H9 (cell line): ENCODE measurements at regions not wholly inside any gene's neighbourhood (a gene's known extent, or its start where the extent isn't known, plus 50 kb on each side); places are given as distances from the start of the nearest gene placed in this dataset.

Source experiments
- DNase-seq: peaks from one replicate; pipeline ENCODE4 v3.0.0-alpha.2; 2017
- H2AFZ ChIP-seq: one replicate; pipeline ENCODE4 v1.6.1; 2013; ENCODE audit warnings: mild to moderate bottlenecking, low read length, control low read depth, moderate library complexity
- H2AK5ac ChIP-seq: 2 replicates; pipeline ENCODE4 v1.6.1; 2013; ENCODE audit warnings: low read length, control low read depth, mixed read lengths; ENCODE audit not compliant: insufficient read length
- H2BK120ac ChIP-seq: one replicate; pipeline ENCODE4 v1.6.1; 2013; ENCODE audit warnings: low read depth, mild to moderate bottlenecking, low read length, control low read depth, inconsistent platforms; ENCODE audit not compliant: poor library complexity, severe bottlenecking
- H2BK12ac ChIP-seq: 2 replicates; pipeline ENCODE4 v1.6.1; 2013; ENCODE audit warnings: low read length, control low read depth, mixed read lengths, low read depth; ENCODE audit not compliant: insufficient read length
- H2BK15ac ChIP-seq: 2 replicates; pipeline ENCODE4 v1.6.1; 2013; ENCODE audit warnings: low read depth, low read length, control low read depth
- H2BK20ac ChIP-seq: one replicate; pipeline ENCODE4 v1.6.1; 2013; ENCODE audit warnings: low read depth, mild to moderate bottlenecking, low read length, control low read depth, inconsistent platforms; ENCODE audit not compliant: poor library complexity, severe bottlenecking
- H2BK5ac ChIP-seq: 2 replicates; pipeline ENCODE4 v1.6.1; 2013; ENCODE audit warnings: low read length, control low read depth, mixed read lengths; ENCODE audit not compliant: insufficient read length
- H3K14ac ChIP-seq: 2 replicates; pipeline ENCODE4 v1.6.1; 2013; ENCODE audit warnings: low read length, control low read depth; ENCODE audit not compliant: insufficient read depth
- H3K18ac ChIP-seq: 2 replicates; pipeline ENCODE4 v1.6.1; 2013; ENCODE audit warnings: low read depth, mild to moderate bottlenecking, mixed read lengths, low read length, control low read depth; ENCODE audit not compliant: insufficient read length
- H3K23ac ChIP-seq: 2 replicates; pipeline ENCODE4 v1.6.1; 2013; ENCODE audit warnings: low read length, control low read depth, mixed read lengths, low read depth; ENCODE audit not compliant: insufficient read length
- H3K23me2 ChIP-seq: 2 replicates; pipeline ENCODE4 v1.6.1; 2013; ENCODE audit warnings: low read depth, mild to moderate bottlenecking, mixed read lengths, low read length, control low read depth; ENCODE audit not compliant: insufficient read length, poor library complexity, severe bottlenecking
- H3K27ac ChIP-seq: 2 replicates; pipeline ENCODE4 v1.5.1; 2013; ENCODE audit warnings: low read length, control low read depth, mixed read lengths, low read depth; ENCODE audit not compliant: insufficient read length
- H3K27me3 ChIP-seq: 2 replicates; pipeline ENCODE4 v1.6.1; 2013; ENCODE audit warnings: low read length, control low read depth, inconsistent platforms; ENCODE audit not compliant: insufficient read depth
- H3K4ac ChIP-seq: 2 replicates; pipeline ENCODE4 v1.6.1; 2013; ENCODE audit warnings: low read depth, mild to moderate bottlenecking, control low read depth, inconsistent platforms, low read length, moderate library complexity
- H3K4me1 ChIP-seq: 2 replicates; pipeline ENCODE4 v1.6.1; 2013; ENCODE audit warnings: low read length, control low read depth, inconsistent platforms; ENCODE audit not compliant: insufficient read depth
- H3K4me2 ChIP-seq: 2 replicates; pipeline ENCODE4 v1.6.1; 2013; ENCODE audit warnings: low read length, control low read depth, mixed read lengths; ENCODE audit not compliant: insufficient read length, insufficient read depth
- H3K56ac ChIP-seq: 2 replicates; pipeline ENCODE4 v1.6.1; 2013; ENCODE audit warnings: low read depth, mild to moderate bottlenecking, mixed read lengths, low read length, control low read depth; ENCODE audit not compliant: insufficient read length
- H3K79me1 ChIP-seq: 2 replicates; pipeline ENCODE4 v1.6.1; 2013; ENCODE audit warnings: low read depth, mild to moderate bottlenecking, moderate library complexity, low read length, control low read depth, inconsistent platforms; ENCODE audit not compliant: insufficient read depth, poor library complexity, severe bottlenecking
- H3K79me2 ChIP-seq: 2 replicates; pipeline ENCODE4 v1.6.1; 2013; ENCODE audit warnings: low read length, control low read depth, inconsistent platforms; ENCODE audit not compliant: insufficient read depth
- H3K9ac ChIP-seq: 2 replicates; pipeline ENCODE4 v1.6.1; 2013; ENCODE audit warnings: low read length, control low read depth, mixed read lengths; ENCODE audit not compliant: insufficient read length; ENCODE audit errors: extremely low read depth
- H3K9me3 ChIP-seq: one replicate; pipeline ENCODE4 v1.6.1; 2013; ENCODE audit warnings: low read depth, low read length, inconsistent platforms; ENCODE audit not compliant: control insufficient read depth
- H3T11ph ChIP-seq: one replicate; pipeline ENCODE4 v1.6.1; 2013; ENCODE audit warnings: mild to moderate bottlenecking, low read length, control low read depth, inconsistent platforms
- H4K20me1 ChIP-seq: one replicate; pipeline ENCODE4 v1.6.1; 2013; ENCODE audit not compliant: control insufficient read depth, insufficient read length, insufficient read depth
- H4K5ac ChIP-seq: 2 replicates; pipeline ENCODE4 v1.6.1; 2013; ENCODE audit warnings: low read depth, mild to moderate bottlenecking, mixed read lengths, low read length, control low read depth; ENCODE audit not compliant: insufficient read length
- H4K8ac ChIP-seq: replicated peaks from 2 replicates; pipeline ENCODE4 v1.6.1; 2013; ENCODE audit warnings: low read length, control low read depth, mixed read lengths, low read depth; ENCODE audit not compliant: insufficient read length
- H4K91ac ChIP-seq: 2 replicates; pipeline ENCODE4 v1.6.1; 2013; ENCODE audit warnings: low read depth, mild to moderate bottlenecking, moderate library complexity, mixed read lengths, low read length, control low read depth; ENCODE audit not compliant: insufficient read length
- H3K27ac Mint-ChIP-seq, 3 experiments: 2 replicates in 2 of 3; 3 replicates in 1 of 3; pipeline ENCODE4 v1.8.0; 2020 to 2021; ENCODE audit warnings: mixed read lengths in 3 of 3, mild to moderate bottlenecking in 1 of 3, moderate library complexity in 1 of 3
- H3K27me3 Mint-ChIP-seq: 2 replicates; pipeline ENCODE4 v1.8.0; 2021; ENCODE audit warnings: low read depth, mild to moderate bottlenecking, moderate library complexity, mixed read lengths
- H3K36me3 Mint-ChIP-seq, 3 experiments: 2 replicates in 2 of 3; 3 replicates in 1 of 3; pipeline ENCODE4 v1.8.0; 2020 to 2021; ENCODE audit warnings: low read depth in 3 of 3, mixed read lengths in 3 of 3; ENCODE audit not compliant: insufficient read depth in 1 of 3
- H3K4me1 Mint-ChIP-seq, 2 experiments: 2 replicates each; pipeline ENCODE4 v1.8.0; 2020; ENCODE audit warnings: mixed read lengths in 2 of 2
- H3K4me3 Mint-ChIP-seq, 2 experiments: 2 replicates in 1 of 2; 3 replicates in 1 of 2; pipeline ENCODE4 v1.8.0; 2020 to 2021; ENCODE audit warnings: mild to moderate bottlenecking in 2 of 2, mixed read lengths in 2 of 2, moderate library complexity in 1 of 2
- H3K9me3 Mint-ChIP-seq, 2 experiments: 2 replicates in 1 of 2; 3 replicates in 1 of 2; pipeline ENCODE4 v1.8.0; 2020; ENCODE audit warnings: mild to moderate bottlenecking in 2 of 2, mixed read lengths in 2 of 2, moderate library complexity in 1 of 2
- WGBS: extraction: QIAGEN DNeasy Blood & Tissue Kit; methylation state at CpG from one replicate; pipeline ENCODE4 v1.1.7; 2013; ENCODE audit warnings: missing lambda C conversion rate, low lambda C conversion rate, mixed read lengths; ENCODE audit not compliant: insufficient read length; ENCODE audit errors: extremely low coverage; 5-methylcytosine and 5-hydroxymethylcytosine counted together
- TF ChIP-seq, protein P1 (sequence below): fragments of 200-600 bp; sonication (generic); conservative IDR thresholded peaks from 3 replicates; pipeline ENCODE4 v1.8.0; 2021; ENCODE audit warnings: antibody characterized with exemption, mild to moderate bottlenecking

- Histone ChIP-seq H3K9ac (no peak overlapping the region), H4K20me1 (no peaks in the 10 kb centered on the region), H2BK120ac (no peak overlapping the region), H3K9me3 (no peaks in the 10 kb centered on the region), H2BK20ac (no peak overlapping the region), H2AK5ac (no peak overlapping the region), H3K4me2 (no peak overlapping the region), H4K8ac (no peak overlapping the region), H2BK5ac (no peak overlapping the region), H2AFZ (no peak overlapping the region), H3K18ac (no peak overlapping the region), H3K79me1 (no peaks in the 10 kb centered on the region), H3K4ac (no peak overlapping the region), H2BK15ac (no peak overlapping the region), H3T11ph (no peak overlapping the region), H3K4me1 (peaks cover 8% of the 10 kb centered on the region), H3K27me3 (no peaks in the 10 kb centered on the region), H3K79me2 (no peaks in the 10 kb centered on the region), H3K27ac (no peak overlapping the region), H3K23me2 (no peaks in the 10 kb centered on the region), H4K91ac (no peak overlapping the region), H3K14ac (no peak overlapping the region), H3K23ac (no peak overlapping the region), H4K5ac (no peak overlapping the region), H2BK12ac (no peak overlapping the region), H3K56ac (no peak overlapping the region)
- DNase-seq, result no peak
- no peaks in the 10 kb centered on the region for H3K36me3 Mint-ChIP-seq
- 0 out of 2 replicates have a peak, but pooled peaks cover 2% of the 10 kb centered on the region for H3K27me3 Mint-ChIP-seq
- TF ChIP-seq, protein P1, sequence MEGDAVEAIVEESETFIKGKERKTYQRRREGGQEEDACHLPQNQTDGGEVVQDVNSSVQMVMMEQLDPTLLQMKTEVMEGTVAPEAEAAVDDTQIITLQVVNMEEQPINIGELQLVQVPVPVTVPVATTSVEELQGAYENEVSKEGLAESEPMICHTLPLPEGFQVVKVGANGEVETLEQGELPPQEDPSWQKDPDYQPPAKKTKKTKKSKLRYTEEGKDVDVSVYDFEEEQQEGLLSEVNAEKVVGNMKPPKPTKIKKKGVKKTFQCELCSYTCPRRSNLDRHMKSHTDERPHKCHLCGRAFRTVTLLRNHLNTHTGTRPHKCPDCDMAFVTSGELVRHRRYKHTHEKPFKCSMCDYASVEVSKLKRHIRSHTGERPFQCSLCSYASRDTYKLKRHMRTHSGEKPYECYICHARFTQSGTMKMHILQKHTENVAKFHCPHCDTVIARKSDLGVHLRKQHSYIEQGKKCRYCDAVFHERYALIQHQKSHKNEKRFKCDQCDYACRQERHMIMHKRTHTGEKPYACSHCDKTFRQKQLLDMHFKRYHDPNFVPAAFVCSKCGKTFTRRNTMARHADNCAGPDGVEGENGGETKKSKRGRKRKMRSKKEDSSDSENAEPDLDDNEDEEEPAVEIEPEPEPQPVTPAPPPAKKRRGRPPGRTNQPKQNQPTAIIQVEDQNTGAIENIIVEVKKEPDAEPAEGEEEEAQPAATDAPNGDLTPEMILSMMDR, result no peak
- no peaks in the 10 kb centered on the region for H3K9me3 Mint-ChIP-seq
- no peak overlapping the region for H3K4me3 Mint-ChIP-seq
- WGBS, result no CpG with 5 or more reads among the region's 7 CpGs
- H3K4me1 Mint-ChIP-seq, result peaks cover 10 to 27% of the 10 kb centered on the region in 2 experiments
- H3K27ac Mint-ChIP-seq, result no peak overlapping the region; a peak in 3 of 7 replicates
Measured at GRCh38 chr18:46295416-46295815, 191.2 kb downstream of the HAUS1 start.
